Activated CD4-positive, alpha-beta T cell treated with anti-CD3 and anti-CD28 coated beads for 48 hours (primary cell): ENCODE measurements at regions not wholly inside any gene's neighbourhood (a gene's known extent, or its start where the extent isn't known, plus 50 kb on each side); places are given as distances from the start of the nearest gene placed in this dataset.
"Not testable (repeated sequence)": the region's sequence is repeated elsewhere in the genome, so short reads cannot be mapped to it uniquely, and the experiment has no call there.

Experiments used
- DNase-seq: peaks from one replicate; pipeline ENCODE4 v3.0.0-alpha.2; 2020

DNA sequence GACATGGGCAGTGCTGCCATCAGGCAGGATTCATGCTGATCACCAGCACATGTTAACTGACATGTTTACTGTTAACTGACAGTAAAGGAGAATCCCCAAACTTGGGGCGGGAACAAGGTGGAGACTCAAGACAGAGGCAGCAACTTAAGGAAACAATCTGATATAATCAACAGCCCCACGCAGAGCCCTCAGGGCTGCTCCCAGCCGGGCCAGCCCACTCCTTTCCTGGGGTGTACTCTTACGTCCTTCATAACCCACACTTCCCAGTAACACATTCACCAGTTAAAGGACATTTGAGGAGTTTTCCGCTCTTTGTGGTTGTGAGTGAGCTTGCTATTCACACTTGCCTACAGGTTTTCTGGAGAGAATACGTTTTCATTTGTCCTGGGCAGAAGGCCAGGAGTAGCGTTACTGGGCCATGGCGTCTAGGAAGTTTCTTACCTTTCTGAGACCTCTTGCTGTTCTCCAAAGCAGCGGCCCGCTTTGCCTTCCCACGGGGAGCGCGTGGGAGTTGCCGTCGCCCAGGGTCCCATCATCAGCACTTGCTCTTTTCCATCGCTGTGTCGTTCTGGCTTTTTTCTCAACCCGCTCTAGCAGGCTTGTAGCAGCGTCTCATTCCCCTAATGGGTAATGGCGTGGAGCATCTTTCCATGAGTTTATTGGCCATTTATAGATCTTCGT lies 56.4 kb downstream of the FOXF2 start:
- DNase-seq = no peak

DNA sequence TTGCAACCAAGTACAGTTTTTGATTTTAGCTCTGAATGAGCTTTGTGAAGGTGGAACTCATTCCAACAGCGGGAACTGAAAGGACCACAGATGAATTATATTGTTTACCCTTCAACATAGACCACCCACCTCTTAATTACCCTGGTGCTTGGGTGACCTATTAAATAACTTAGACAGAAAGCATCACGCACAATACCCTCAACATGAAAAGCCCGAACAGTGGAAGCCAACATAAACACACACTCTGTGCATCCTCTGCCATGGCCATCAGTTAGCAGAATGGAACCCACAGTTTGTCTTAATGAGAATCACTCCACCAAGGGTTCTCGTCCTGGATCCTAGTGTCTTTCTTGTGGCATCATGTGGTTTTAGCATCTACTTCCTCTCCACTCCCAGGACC lies 60.5 kb downstream of the FOXF2 start:
- DNase-seq = no peak

DNA sequence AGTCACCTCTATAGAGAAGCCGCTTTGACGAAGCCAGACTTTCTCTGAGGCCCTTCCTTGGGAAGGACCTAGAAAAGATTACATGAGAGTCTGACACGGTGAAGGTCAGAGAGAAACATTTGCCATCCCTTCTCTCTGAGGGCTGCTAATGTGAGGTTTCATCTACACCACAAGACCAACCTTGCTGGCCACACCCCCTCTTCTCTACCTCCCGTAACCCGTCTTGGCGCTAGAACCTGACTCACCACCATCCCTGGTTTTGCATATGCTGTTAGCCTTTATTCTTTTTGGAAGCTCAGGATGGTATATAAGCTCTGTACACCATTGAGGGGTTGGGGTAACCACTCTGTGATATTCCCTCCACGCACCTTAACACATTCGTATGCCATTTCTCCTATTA lies 63.6 kb downstream of the FOXF2 start:
- no peak for DNase-seq

DNA sequence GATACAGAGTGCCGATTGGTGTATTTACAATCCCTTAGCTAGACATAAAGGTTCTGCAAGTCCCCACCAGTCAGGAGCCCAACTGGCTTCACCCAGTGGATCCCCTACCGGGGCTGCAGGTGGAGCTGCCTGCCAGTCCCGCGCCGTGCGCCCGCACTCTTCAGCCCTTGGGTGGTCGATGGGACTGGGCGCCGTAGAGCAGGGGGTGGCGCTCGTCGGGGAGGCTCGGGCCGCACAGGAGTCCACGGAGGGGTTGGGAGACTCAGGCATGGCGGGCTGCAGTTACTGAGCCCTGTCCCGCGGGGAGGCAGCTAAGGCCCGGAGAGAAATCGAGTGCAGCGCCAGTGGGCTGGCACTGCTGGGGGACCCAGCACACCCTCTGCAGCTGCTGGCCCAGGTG lies 67.4 kb downstream of the FOXF2 start:
- DNase-seq = not testable (repeated sequence)

DNA sequence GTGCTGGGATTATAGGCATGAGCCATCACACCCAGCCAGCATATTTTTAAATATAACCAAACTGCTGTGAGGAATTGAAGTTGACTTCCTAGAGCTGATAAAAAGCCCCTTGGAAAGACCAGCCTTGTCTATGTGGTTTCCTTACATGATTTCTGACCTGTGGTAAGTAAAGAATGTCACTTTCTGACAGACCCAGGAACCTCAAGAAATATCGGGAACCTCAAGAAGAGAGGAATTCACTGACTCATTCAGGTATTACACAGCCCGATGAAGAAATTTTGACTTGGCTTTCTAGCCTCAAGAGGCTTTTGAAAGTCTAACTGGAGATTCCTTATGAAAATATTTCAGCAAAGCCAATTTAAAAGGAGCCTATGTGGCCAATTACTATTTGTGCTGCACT lies 71.8 kb downstream of the FOXF2 start:
- DNase-seq = no peak

DNA sequence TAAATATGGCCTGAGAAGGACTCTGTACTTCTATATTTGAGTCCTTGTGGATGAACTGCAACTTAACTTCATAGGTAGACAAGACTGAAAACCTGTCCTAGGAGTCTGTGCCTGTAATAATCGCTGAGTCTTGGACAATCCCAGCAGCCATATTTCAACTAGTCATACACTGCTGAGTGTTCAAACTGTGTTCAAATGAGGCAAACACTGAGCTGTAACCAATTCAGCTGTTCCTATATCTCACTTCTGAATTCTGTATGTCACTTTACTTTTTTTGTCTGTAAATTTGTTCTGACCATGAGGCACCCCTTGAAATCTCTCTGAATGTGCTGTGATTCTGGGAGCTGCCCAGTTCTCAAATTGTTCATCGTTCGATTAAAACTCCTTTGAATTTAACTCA lies 72.4 kb downstream of the FOXF2 start:
- no peak for DNase-seq

DNA sequence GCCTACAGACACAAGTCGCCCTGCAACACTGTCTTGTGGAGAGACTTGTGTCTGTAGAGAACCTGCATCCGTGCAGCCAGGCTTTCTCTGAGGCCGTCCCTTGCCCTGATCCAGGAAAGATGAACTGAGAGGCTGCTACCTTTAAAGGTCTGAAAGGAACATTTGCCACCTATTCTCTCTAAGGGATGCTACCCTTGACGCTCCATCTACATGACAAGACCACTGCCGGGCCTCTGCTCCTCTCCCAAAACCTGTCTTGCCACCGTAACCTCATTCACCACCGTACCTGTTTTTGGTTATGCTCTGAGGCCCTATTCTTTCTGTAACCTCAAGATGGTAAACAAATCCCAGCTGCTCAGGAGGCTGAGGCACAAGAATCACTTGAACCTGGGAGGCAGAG lies 73.9 kb downstream of the FOXF2 start:
- DNase-seq = no peak

DNA sequence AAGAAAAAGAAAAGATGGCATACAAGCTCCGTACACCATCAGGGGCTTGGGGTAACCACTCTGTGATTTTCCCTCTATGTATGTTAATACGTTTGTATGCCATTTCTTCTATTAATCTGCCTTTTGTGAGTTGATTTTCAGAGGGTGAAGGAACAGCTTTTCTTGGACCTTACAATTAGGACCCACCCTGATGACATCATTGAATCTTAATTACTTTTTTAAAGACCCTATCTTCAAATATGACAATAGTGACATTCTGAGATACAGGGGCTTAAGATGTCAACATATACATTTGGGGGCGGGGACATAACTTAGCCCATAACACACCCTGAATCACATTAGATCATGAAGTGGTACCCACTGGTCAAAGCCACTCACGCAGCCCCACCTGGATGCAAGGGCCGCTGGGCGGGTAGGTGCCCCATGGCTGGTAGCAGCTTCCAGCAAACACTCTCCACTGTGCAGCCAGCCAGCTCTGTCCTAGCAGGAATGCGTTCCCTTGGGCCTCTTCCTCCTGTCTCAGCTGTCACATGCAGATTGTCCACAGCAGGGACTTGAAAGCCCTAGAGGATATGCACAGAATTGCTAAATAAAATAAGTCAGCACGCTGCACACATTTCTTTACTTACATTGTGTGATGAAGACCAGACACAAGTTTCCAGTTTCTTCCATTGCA lies 74.5 kb downstream of the FOXF2 start:
- DNase-seq = no peak

DNA sequence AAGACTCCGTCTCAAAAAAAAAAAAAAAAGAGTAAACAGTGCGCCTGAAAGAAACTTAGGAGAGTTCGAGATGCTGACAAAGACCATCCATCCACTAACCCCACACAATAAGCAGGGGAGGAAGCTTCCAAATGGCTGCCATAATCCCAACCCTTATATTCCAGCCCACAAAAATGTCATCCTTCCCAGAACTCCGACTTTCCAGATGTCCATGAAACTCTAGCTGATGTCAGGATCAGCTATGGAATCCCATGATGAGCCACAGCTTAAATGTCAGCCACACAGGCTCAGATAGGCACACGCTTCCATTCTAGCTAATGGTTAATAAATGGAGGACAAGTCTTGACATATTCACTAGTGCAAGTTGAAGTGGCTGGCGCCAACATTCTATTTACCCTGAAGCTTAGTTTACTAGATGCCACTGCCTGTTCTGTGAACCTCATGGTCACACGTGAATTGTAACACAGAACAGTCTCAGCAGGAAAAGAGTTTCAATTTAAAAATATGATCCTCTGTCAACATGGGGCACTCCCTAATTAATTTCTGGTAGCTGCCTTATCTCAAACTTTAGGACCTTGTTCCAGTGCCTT lies 75.5 kb downstream of the FOXF2 start:
- DNase-seq = no peak

DNA sequence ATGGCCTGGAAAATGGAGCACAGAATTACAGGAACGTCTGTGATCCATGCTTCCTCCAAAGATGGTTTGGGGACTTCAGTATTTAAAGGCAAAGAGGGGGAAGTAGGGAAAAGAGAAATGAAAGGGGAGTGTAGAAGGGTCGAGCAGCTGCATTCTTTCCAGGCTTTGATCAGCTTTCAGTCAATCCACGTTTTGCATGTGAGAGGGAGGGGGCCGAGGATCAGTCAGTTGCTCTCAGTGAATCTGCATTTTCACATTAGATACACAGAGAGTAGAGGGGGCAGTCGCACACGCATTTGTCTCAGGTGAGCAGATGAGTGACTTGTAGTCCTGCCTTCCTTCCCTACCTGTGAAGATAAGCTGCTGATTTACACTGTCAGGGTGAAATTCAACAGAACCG lies 78.8 kb downstream of the FOXF2 start:
- DNase-seq = no peak

DNA sequence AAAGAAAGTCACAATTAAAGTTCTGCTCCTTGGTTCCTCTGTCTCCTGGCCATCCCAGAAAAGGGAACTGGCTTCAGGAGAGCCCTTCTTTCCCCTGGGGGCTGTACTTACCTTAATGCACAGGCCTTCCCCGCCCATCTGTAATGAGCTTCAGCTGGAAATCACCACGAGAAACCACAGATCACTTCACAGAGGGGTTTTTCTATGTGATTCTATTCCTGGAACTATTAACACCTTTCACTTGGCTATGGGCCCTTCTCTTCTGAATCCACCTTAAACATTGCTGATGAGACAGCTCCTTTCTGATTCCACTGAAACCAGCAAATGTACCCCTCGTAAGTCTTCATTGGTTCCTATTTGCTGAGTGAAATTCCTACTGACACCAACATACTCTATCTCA lies 80.7 kb downstream of the FOXF2 start:
- DNase-seq = no peak

DNA sequence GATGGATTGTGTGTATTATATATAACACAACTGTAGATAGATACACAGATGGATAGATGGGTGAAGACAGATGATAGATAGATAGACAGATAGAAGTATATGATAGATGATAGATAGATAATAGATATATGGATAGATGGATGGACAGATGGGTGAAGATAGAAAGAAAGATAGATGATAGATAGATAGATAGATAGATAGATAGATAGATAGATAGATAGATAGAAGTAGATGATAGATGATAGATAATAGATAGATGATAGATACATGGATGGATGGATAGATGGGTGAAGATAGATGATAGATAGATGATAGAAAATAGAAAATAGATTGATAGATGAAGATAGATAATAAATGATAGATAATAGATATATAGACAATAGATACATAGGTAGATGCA lies 83.3 kb downstream of the FOXF2 start:
- no peak for DNase-seq

DNA sequence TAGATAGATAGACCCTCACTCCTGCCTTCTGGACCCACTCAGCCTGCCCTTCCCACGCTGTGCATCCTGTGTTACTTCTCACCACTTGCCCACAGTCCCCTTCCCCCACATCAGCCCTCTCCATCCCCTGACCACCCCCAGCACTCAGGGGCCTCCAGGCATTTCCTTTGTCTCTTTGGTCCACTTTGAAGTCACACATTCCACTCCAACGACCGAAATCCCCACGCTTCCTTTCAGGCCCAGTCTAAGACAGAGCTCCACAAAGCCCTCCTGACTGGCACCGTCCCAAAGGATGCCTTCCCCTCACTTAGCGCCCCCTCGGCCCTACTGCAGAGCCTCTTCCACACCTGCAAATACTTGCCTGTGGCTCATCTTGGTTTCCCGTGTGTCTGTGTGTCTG lies 83.8 kb downstream of the FOXF2 start:
- no peak for DNase-seq

DNA sequence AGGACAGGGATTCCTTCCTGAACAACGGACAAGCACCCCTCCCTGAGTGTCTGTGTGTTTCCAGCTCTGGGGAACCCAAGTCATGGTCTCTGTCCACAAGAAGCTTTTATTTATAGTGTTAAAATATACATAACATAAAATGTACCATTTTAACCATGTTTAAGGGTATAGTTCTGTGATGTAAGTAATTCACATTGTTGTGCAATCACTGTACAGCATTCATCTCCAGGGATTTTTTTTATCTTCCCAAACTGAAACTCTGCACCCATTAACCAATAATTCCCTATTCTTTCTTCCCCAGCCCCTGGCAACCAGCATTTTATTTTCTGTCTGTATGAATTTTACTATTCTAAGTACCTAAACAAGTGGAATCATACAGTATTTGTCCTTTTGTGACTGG lies 84.2 kb downstream of the FOXF2 start:
- no peak for DNase-seq

DNA sequence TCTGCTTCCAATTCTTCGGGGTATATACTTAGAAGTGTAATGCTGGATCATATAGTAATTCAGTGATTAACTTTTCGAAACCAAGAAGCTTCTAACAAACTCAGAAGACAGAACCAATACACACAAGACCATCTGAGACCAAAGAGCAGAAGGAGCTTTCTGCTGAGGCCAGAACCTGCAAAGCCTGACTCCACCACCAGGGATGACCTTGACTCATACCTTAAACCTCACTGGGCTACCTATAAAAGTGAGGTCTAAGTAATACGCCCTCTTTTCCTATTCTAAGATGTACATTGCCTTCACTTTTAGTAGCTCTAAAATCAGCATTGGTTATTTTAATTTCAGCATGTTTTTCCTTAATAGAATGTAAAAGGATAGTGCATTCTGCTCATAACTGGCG lies 84.8 kb downstream of the FOXF2 start:
- DNase-seq = no peak

DNA sequence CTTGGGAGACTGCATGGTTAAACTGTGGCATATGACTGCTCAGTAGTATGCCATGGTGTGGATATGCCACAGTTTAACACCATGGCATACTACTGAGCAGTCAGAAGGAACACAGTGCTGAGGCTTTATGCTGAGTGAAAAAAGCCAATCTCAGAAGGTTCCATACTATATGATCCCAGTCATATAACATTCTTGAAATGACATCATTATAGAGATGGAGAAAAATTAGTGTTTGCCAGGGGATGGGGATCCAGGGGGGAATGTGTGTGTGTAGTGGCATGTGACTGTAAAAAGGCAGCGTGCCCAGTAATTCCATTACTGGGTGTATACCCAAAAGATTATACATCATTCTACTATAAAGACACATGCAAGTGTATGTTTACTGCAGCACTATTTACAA lies 85.8 kb downstream of the FOXF2 start:
- no peak for DNase-seq

DNA sequence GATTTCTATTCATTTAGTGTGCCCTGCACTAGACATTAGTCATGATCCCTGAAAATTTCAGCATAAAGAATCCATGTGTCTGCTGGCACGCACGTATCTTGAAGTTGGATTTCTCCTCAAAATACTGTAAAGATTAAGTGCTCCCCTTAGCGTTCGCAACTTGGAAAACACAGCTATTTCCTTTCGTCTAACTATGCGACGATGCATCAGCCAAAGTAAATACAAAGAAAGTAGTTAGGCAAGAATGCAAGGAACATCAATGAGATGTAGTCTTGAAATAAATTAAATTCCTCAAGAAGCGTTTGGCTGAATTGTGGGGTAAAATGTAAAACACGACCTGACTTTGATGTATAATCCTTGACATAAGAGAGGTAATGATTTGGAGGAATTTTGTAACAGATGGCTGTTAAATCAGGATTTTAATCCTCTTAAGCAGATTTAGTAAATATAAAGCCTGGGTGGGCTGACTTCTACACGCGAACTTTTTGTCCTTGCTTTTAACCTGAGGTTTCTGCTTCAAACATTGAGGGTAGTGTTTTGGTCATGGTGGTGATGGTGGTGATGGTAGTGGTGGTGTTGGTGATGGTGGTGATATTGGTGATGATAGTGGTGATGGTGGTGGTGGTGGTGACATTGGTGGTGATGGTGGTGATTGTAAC lies 88.2 kb downstream of the FOXF2 start:
- no peak for DNase-seq

DNA sequence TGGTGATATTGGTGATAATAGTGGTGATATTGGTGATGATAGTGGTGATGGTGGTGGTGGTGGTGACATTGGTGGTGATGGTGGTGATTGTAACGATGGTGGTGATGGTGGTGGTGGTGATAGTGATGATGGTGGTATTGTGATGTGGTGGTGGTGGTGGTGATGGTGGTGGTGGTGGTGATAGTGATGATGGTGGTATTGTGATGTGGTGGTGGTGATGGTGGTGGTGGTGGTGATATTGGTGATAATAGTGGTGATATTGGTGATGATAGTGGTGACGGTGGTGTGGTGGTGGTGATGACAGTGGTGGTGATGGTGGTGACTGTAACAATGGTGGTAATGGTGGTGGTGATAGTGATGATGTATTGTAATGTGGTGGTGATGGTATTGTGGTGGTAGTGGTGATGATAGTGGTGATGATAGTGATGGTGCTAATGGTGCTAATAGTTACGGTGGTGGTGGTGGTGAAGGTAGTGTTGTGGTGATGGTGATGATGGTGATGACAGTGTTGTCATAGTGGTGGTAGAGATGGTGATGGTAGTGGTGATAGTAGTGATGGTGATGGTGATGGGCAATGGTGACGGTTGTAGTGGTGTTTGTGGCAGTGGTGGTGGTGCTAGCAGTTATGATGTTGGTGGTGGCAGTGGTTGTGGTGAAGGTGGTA lies 88.9 kb downstream of the FOXF2 start:
- not testable (repeated sequence) for DNase-seq

DNA sequence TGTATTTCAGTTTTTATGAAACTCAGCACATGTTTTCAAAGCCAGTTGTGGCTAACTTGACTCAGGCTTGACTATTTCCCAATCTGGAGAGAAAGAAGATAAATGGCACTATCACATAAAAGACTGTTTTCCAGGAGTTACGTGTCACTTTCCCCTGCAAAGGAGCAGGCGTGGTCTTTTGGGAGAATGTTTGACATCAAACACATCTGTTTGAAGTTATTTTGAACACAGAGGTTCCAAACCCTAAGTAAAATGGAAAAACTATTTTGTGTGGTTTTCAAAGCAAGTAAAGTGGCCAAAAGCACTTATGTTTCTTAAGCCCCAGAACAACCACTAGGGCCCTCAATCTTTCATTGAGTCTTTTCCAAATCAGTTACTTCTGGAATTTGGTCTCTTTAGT lies 89.7 kb downstream of the FOXF2 start:
- DNase-seq = no peak

DNA sequence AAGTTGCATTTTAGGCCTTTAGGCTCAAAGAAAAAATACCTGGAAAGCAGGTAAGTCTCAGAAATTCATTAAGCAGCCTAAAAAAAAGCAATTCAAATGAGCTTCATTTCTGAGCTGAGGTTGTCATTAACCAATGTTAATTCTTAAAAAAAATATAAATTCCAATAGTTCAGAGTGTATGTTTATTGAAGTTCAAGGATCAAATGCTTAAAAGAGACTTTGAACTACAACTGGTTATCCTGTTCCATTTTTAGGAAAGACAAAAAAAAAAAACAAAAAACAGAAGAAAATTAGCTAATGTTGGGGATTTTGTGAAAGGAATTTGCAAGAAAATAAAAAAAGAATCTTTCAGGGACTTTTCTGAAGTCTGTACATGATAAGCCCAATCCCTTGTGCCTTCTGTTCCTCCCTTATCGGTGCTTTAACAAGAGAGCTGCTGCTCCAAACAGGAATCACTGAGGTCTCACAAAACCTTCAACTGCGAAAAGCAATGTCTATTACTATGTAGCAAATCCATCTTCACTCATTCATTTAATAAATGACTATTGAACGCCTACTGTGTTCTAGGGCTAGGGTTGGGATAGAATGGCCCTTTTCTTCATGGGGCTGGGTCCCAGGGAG lies 90.3 kb downstream of the FOXF2 start:
- no peak for DNase-seq

DNA sequence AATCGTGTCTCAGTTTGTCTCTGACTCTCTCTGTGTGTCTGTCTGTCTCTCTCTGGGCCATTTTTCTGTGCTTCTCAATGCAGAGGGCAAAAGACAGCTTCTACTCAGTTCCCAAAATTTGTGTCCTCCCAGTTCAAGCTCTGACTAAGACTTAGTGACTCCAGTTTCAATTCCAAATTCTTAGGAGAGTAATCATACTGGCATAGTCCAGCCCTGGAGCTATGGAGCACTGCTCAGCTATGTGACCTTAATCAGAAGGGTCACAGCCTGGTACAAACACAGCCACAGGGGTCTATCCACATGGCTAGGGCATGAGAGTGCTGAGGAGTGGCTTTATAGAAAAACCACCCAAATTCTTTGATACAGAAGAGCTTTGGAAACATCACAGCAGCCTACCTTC lies 91.9 kb downstream of the FOXF2 start:
- no peak for DNase-seq

DNA sequence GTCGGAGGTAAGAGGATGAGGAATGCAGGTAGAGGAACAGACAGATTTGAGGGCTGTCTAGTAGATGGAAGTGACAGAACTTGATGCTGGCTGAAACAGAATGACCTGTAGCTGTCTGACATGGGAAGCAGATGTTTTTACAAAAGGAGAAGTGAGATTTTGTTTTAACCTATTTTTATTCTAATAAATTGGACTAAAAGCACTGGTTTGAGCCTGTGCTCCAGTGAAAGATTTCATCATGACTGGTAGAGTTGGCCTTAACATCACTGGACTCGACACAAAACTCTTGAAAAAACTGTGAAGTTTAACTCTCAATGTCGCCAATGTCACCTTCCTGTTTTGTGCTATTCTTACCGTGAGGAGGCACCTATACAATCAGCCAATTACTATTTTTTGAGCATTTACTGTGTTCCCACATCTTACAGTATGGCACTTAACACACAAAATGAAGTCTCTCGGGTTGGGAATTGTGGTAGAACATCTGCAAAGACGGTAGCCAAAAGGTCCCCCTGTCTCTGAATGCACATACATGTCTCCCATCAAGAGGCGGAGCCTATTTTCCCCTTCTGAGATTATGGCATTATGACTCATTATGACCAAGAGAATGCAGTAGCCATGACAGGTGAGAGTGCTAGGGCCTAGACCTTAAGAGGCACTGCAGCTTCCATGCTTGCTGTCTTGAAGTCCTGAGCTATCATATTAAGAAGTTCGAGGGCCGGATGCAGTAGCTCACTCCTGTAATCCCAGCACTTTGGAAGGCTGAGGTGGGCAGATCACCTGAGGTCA lies 93.2 kb downstream of the FOXF2 start:
- DNase-seq = no peak
